ENCODE measurements at regions not wholly inside any gene's neighbourhood (a gene's known extent, or its start where the extent isn't known, plus 50 kb on each side); places are given as distances from the start of the nearest gene placed in this dataset.
"Not testable (repeated sequence)": the region's sequence is repeated elsewhere in the genome, so short reads cannot be mapped to it uniquely, and the experiment has no call there.

GRCh38 chr15:46956456-46956855 lies 760.8 kb upstream of the SEMA6D start:
- no peak for DNase-seq

DNA sequence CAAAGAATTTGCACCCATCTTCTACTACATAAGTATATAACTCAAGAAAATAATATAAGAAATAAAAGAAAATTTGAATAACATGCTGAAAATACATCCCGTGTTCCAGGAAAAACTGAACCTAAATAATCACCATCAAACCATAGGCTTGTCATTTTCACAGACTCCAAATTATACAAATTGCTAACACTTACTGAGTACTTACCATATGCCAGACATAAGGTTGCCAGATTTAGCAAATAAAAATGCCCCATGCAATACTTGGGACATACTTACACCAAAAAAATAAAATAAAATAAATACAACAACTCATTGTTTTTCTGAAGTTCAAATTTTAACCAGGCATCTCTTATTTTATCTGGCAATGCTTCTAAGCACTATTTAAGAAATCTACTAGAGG lies 760.4 kb upstream of the SEMA6D start:
- no peak for DNase-seq

DNA sequence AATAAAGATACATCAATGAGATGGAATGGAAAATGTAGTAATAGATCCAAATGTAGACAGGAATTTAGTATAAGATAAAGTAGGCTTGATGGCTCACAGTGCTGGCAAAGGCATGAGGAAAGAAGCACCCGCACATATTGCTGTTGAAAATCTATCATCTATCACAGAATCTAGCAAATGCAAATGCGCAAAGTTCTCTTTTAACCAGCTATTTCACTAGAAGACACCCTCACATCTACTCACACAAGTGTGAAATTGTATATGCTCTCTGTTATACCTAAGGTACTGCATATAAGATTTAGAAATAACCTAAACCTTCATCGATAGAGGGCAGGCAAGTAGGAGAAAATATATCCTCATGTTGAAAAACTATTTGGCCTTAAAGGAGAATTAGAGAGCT lies 756.7 kb upstream of the SEMA6D start:
- no peak for DNase-seq

GRCh38 chr15:46961795-46962194 lies 755.5 kb upstream of the SEMA6D start:
- peak; percentile 30 to 56 for DNase-seq

- DNase-seq, result not testable (repeated sequence)
Measured at GRCh38 chr15:46988055-46988454, 729.2 kb upstream of the SEMA6D start.

DNA sequence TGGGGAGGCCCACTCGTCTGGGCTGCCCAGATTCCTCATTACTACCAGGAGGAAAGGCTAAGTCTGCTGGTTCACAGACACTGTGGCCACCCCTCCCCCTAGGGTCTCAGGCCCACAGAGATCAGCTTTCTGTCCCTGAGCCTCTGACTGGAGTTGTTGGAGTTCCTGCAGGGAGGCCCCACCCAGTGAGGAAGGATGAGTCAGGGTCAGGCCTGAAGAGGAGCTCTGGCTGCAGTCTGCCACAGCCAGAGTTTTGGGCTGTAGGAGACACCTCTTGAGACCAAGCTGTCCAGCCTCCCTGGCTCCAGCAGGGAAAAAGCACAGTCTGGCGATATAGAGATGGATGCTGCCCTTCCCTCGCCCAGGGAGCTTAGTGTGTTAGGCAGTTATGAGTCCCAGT lies 720.9 kb upstream of the SEMA6D start:
- no peak for DNase-seq

GRCh38 chr15:46997501-46997900 lies 719.8 kb upstream of the SEMA6D start:
- DNase-seq, result no peak

GRCh38 chr15:47003568-47003967 lies 713.7 kb upstream of the SEMA6D start:
- DNase-seq, result no peak

GRCh38 chr15:47013446-47013845 lies 703.9 kb upstream of the SEMA6D start:
- no peak for DNase-seq

GRCh38 chr15:47027322-47027946 lies 689.9 kb upstream of the SEMA6D start:
- DNase-seq, result no peak

- peak in 1 of 2 donors; percentile 9 for DNase-seq
Measured at GRCh38 chr15:47035475-47036406, 681.6 kb upstream of the SEMA6D start.

DNA sequence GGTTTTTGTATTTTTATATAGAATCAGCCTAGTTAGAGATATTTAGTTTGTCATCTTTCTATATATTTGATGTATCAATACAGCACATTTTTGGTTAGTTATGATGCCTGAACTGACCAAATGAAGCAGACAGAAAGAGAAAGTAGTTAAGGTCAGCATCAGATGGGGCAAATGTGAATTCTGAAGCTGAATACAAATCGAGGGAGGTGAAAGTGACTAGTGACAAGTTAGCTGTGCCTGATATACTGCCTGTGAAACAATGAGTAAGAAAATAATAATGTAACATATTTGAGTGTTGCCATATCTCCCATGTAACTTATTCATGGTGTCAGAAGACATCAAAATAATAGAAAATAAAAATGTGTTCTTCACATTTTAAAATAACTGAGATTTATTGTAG lies 680.3 kb upstream of the SEMA6D start:
- no peak for DNase-seq

DNA sequence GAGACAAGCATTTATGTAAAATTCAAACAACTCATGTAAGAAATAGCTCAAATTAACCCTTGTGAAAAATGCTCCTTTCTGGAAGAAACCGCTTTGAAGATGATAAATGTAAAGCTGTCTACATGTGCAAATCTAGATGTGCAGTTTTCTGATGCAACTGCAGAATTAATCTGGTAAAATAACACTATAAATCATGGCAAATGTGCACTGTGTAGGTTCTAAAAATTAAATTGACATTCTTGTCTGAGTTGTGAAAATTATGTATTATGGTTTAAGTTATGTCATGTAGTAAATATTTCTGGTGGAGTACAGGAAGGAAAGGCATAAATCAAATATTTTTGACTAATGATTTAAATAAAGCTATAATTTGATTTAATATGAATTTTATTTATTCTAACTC lies 678.1 kb upstream of the SEMA6D start:
- no peak for DNase-seq

DNA sequence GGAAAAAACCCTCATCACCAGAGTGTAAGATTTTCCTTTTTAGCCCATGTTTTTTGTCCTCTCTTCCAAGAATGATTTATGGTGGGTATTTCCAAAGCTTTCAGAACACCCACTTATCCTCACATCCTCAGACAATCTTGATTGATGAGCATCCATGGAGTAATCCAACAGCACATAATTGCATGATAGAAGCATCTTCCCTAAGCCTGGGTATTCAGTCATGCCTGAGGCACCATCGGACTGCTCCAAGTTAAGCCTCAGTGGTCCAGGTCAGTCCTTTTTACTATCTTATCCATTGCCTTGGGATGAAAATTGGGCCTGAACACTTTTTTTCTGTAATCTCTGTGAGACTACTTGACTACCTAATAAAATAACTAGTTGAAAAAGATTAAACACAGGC lies 676.0 kb upstream of the SEMA6D start:
- no peak for DNase-seq

- not testable (repeated sequence) for DNase-seq
Measured at GRCh38 chr15:47047981-47048380, 669.3 kb upstream of the SEMA6D start.

- DNase-seq, result no peak
Measured at GRCh38 chr15:47066392-47066791, 650.9 kb upstream of the SEMA6D start.

DNA sequence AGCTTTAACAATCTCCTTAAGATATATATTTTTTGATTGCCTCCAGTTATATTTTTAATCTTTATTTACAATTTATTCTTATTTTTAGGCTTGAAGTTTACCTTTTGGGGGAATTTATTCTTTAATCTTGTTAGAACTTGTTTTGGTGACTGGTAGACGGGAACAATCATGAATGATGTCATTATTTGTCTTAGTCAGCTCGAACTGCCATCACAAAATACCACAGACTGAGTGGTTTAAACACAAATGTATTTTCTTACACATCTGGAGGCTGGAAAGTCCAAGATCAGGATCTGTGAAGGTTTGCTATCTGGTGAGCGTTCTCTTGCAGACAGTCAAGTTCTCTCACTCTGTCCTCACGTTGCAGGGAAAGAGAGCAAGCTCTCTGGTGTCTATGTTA lies 639.5 kb upstream of the SEMA6D start:
- DNase-seq, result not testable (repeated sequence)

DNA sequence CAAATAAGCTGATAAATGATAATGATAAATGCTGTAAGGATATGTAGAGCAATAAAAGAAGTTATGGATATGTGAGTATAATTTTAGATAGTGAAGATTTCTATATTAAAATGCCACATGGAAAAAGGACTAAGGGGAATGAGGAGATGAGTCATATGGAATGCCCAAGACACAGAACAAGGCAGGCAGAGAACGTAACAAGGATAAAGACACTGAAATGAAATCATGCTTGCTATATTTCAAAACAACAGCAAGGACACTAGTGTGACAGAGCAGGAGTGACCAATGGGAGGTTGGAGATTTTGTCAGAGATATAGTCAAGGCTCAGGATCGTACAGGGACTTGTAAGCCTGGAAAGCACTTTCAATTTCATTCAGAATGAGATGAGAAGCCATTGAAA lies 621.5 kb upstream of the SEMA6D start:
- DNase-seq, result no peak

GRCh38 chr15:47098526-47098925 lies 618.8 kb upstream of the SEMA6D start:
- DNase-seq, result not testable (repeated sequence)

DNA sequence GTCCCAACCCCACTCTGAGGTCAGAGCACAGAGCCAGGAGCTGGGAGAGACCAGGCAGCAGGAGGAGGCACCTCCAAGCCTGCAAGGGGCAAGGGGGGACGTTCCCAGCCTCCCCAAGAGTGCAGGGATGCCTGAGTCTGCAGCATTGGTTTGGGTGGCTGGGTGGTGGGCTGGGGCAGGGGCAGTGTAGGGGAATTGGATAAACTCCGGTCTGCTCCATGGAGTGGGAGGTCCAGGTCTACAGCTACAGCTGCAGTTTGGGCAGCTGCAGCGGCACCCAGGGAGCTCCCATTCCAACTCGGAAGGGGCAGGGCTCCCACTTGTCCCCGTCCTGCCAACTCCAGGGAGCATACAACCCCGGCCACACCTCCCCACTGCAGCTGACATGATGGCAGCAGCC lies 617.5 kb upstream of the SEMA6D start:
- not testable (repeated sequence) for DNase-seq

DNA sequence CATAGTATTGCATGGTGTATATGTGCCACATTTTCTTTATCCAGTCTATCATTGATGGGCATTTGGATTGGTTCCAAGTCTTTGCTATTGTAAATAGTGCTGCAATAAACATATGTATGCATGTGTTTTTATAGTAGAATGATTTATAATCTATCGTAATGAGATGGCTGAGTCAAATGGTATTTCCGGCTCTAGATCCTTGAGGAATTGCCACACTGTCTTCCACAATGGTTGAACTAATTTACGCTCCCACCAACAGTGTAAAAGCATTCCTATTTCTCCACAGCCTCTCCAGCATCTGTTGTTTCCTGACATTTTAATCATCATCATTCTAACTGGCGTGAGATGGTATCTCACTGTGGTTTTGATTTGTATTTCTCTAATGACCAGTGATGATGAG lies 608.5 kb upstream of the SEMA6D start:
- DNase-seq, result not testable (repeated sequence)

GRCh38 chr15:47116698-47117097 lies 600.6 kb upstream of the SEMA6D start:
- no peak for DNase-seq

DNA sequence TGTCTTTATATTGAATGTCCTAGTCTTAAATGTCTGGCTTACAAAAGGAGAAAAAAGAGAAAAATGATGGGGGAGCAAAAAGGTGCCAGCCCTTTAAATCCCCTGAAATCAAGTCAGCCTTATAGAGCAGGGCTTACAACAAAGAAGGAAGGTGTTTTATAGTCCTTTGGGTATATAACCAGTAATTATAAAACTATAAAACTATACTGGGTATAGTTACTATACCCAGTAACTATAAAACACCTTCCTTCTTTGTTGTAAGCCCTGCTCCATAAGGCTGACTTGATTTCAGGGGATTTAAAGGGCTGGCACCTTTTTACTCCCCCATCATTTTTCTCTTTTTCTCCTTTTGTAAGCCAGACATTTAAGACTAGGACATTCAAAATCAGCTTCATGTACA lies 598.0 kb upstream of the SEMA6D start:
- DNase-seq, result no peak

Measured in right lung (tissue), 2 donors.